Frontal cortex (tissue), 3 donors: ENCODE measurements at regions not wholly inside any gene's neighbourhood (a gene's known extent, or its start where the extent isn't known, plus 50 kb on each side); places are given as distances from the start of the nearest gene placed in this dataset.
"Not testable (repeated sequence)": the region's sequence is repeated elsewhere in the genome, so short reads cannot be mapped to it uniquely, and the experiment has no call there.

ENCODE experiments used
- DNase-seq, 2 donors: peaks; one replicate each; pipeline ENCODE4 v3.0.0; 2012; ENCODE audit warnings: low spot score in 2 of 2
- FAIRE-seq: peaks from 2 replicates; lab custom pipeline; 2012; peaks lifted over from hg19 to GRCh38; lab: Jason Lieb, UNC
- donor health status: control.
- donor health status: control.
- donor health status: control.

GRCh38 chr12:8282181-8282580, 54.8 kb upstream of the FAM90A1 start:
- not testable (repeated sequence) for DNase-seq, FAIRE-seq

GRCh38 chr12:8285681-8286080, 58.3 kb upstream of the FAM90A1 start:
- FAIRE-seq: not testable (repeated sequence)

GRCh38 chr12:8291764-8292163, 64.3 kb upstream of the FAM90A1 start:
- not testable (repeated sequence) for DNase-seq

More at GRCh38 chr12:8285681-8286080, 58.3 kb upstream of the FAM90A1 start:
- DNase-seq: not testable (repeated sequence)

GRCh38 chr12:8294662-8295061, 67.2 kb upstream of the FAM90A1 start:
- not testable (repeated sequence) for FAIRE-seq, DNase-seq

More at GRCh38 chr12:8291764-8292163, 64.3 kb upstream of the FAM90A1 start:
- not testable (repeated sequence) for FAIRE-seq

- not testable (repeated sequence) for FAIRE-seq
Observed at GRCh38 chr12:8308611-8309010, 81.2 kb upstream of the FAM90A1 start.

GRCh38 chr12:8315997-8316396, 88.6 kb upstream of the FAM90A1 start:
- FAIRE-seq, DNase-seq: not testable (repeated sequence)

More at GRCh38 chr12:8308611-8309010, 81.2 kb upstream of the FAM90A1 start:
- not testable (repeated sequence) for DNase-seq

- not testable (repeated sequence) for DNase-seq, FAIRE-seq
Observed at GRCh38 chr12:8317675-8318074, 90.3 kb upstream of the FAM90A1 start.

- not testable (repeated sequence) for FAIRE-seq, DNase-seq
Observed at GRCh38 chr12:8320251-8320730, 92.9 kb upstream of the FAM90A1 start.

- not testable (repeated sequence) for DNase-seq, FAIRE-seq
Observed at GRCh38 chr12:8320791-8321370, 93.5 kb upstream of the FAM90A1 start.

GRCh38 chr12:8325145-8325839, 97.9 kb upstream of the FAM90A1 start:
- DNase-seq, FAIRE-seq: not testable (repeated sequence)

- not testable (repeated sequence) for FAIRE-seq, DNase-seq
Observed at GRCh38 chr12:8328835-8329234, 101.4 kb upstream of the FAM90A1 start.

GRCh38 chr12:8332373-8332772, 105.0 kb upstream of the FAM90A1 start:
- not testable (repeated sequence) for FAIRE-seq, DNase-seq

- DNase-seq, FAIRE-seq: not testable (repeated sequence)
Observed at GRCh38 chr12:8351073-8351472, 104.7 kb upstream of the CLEC6A start.

GRCh38 chr12:8354741-8355140, 101.0 kb upstream of the CLEC6A start:
- DNase-seq, FAIRE-seq: not testable (repeated sequence)

- not testable (repeated sequence) for FAIRE-seq
Observed at GRCh38 chr12:8355531-8355930, 100.2 kb upstream of the CLEC6A start.

GRCh38 chr12:8373744-8374143, 82.0 kb upstream of the CLEC6A start:
- not testable (repeated sequence) for FAIRE-seq, DNase-seq

More at GRCh38 chr12:8355531-8355930, 100.2 kb upstream of the CLEC6A start:
- not testable (repeated sequence) for DNase-seq

GRCh38 chr12:8375122-8375521, 80.6 kb upstream of the CLEC6A start:
- not testable (repeated sequence) for FAIRE-seq, DNase-seq

- FAIRE-seq: not testable (repeated sequence)
Observed at GRCh38 chr12:8377756-8378155, 78.0 kb upstream of the CLEC6A start.

GRCh38 chr12:8382556-8382955, 73.2 kb upstream of the CLEC6A start:
- DNase-seq, FAIRE-seq: not testable (repeated sequence)

More at GRCh38 chr12:8377756-8378155, 78.0 kb upstream of the CLEC6A start:
- DNase-seq: not testable (repeated sequence)

GRCh38 chr12:8384686-8385085, 71.1 kb upstream of the CLEC6A start:
- FAIRE-seq, DNase-seq: not testable (repeated sequence)
